NCI-H1417 treated with DMSO at 0.1 percent for 48 hours (cell line): ENCODE measurements at regions not wholly inside any gene's neighbourhood (a gene's known extent, or its start where the extent isn't known, plus 50 kb on each side); places are given as distances from the start of the nearest gene placed in this dataset.
"Not testable (repeated sequence)": the region's sequence is repeated elsewhere in the genome, so short reads cannot be mapped to it uniquely, and the experiment has no call there.

Experiments
- DNase-seq: peaks from one replicate; lab custom pipeline; 2025; lab: John Stamatoyannopoulos, UW

GRCh38 chrX:125505207-125505606 lies 185.5 kb downstream of the TEX13C start:
- no peak for DNase-seq

GRCh38 chrX:125507119-125507518 lies 187.4 kb downstream of the TEX13C start:
- DNase-seq, result no peak

GRCh38 chrX:125520029-125520428 lies 200.4 kb downstream of the TEX13C start:
- DNase-seq, result no peak

- DNase-seq, result no peak
These were observed 203.1 kb downstream of the TEX13C start for GRCh38 chrX:125522752-125523151.

- DNase-seq, result no peak
These were observed 212.9 kb downstream of the TEX13C start for GRCh38 chrX:125532411-125533089.

- DNase-seq, result no peak
These were observed 213.7 kb downstream of the TEX13C start for GRCh38 chrX:125533352-125533751.

GRCh38 chrX:125544031-125544660 lies 224.5 kb downstream of the TEX13C start:
- DNase-seq, result no peak

GRCh38 chrX:125544856-125545255 lies 225.2 kb downstream of the TEX13C start:
- no peak for DNase-seq

GRCh38 chrX:125577479-125577878 lies 257.8 kb downstream of the TEX13C start:
- no peak for DNase-seq

GRCh38 chrX:125604448-125604847 lies 284.8 kb downstream of the TEX13C start:
- DNase-seq, result no peak

GRCh38 chrX:125605145-125605544 lies 285.5 kb downstream of the TEX13C start:
- DNase-seq, result no peak

- not testable (repeated sequence) for DNase-seq
These were observed 295.1 kb downstream of the TEX13C start for GRCh38 chrX:125614591-125615343.

- DNase-seq, result no peak
These were observed 301.3 kb downstream of the TEX13C start for GRCh38 chrX:125620715-125621587.

- DNase-seq, result no peak
These were observed 301.9 kb downstream of the TEX13C start for GRCh38 chrX:125621588-125621927.

- no peak for DNase-seq
These were observed 303.2 kb downstream of the TEX13C start for GRCh38 chrX:125622899-125623298.

GRCh38 chrX:125627676-125628075 lies 308.0 kb downstream of the TEX13C start:
- DNase-seq, result no peak

GRCh38 chrX:125628435-125628834 lies 308.8 kb downstream of the TEX13C start:
- no peak for DNase-seq

GRCh38 chrX:125641405-125641804 lies 321.7 kb downstream of the TEX13C start:
- DNase-seq, result no peak

GRCh38 chrX:125646195-125646594 lies 326.5 kb downstream of the TEX13C start:
- DNase-seq, result no peak

- DNase-seq, result no peak
These were observed 331.8 kb downstream of the TEX13C start for GRCh38 chrX:125651426-125651825.

GRCh38 chrX:125654501-125654900 lies 334.8 kb downstream of the TEX13C start:
- DNase-seq, result no peak

GRCh38 chrX:125673758-125674157 lies 354.1 kb downstream of the TEX13C start:
- DNase-seq, result no peak
